PC-9 (cell line): ENCODE measurements at regions not wholly inside any gene's neighbourhood (a gene's known extent, or its start where the extent isn't known, plus 50 kb on each side); places are given as distances from the start of the nearest gene placed in this dataset.

Source experiments
- CTCF ChIP-seq: fragments of 200-600 bp; sonication (generic); conservative IDR thresholded peaks from 2 replicates; pipeline ENCODE4 v1.6.1; 2017; ENCODE audit warnings: mixed run types, antibody characterized with exemption, mild to moderate bottlenecking, moderate library complexity
- EZH2 ChIP-seq: fragments of 200-600 bp; sonication (generic); IDR thresholded peaks from 2 replicates; pipeline ENCODE4 v1.8.0; 2017; ENCODE audit warnings: antibody characterized with exemption, low read depth

GRCh38 chr6:7669742-7670141 lies 56.2 kb upstream of the BMP6 start:
- no peak for TF ChIP-seq CTCF
- no peak for TF ChIP-seq EZH2
